ENCODE measurements at regions not wholly inside any gene's neighbourhood (a gene's known extent, or its start where the extent isn't known, plus 50 kb on each side); places are given as distances from the start of the nearest gene placed in this dataset.

- Histone ChIP-seq H3K27ac (ENCODE audit: extremely low read depth, low read depth, low read length) (no peak overlapping the region), H3K4me3 (ENCODE audit: low read depth, low read length) (no peak overlapping the region), H3K9me3 (ENCODE audit: control insufficient read depth, insufficient read depth, low read depth, low read length) (no peaks in the 10 kb centered on the region), H3K4me1 (ENCODE audit: control insufficient read depth, insufficient read depth, low read length) (no peaks in the 10 kb centered on the region), H3K36me3 (ENCODE audit: control insufficient read depth in 2 of 2, insufficient read depth in 1 of 2, low read length in 2 of 2) (no peaks in the 10 kb centered on the region)
- TF ChIP-seq ZNF560 (tag by site-specific recombination; IDR thresholded peaks at IDR 0.05; ENCODE audit: borderline replicate concordance) (no peak), ZNF114 (tag by site-specific recombination; IDR thresholded peaks at IDR 0.05) (no peak), ZFHX2 (tag by site-specific recombination; conservative IDR thresholded peaks at IDR 0.05) (no peak), ZNF184 (tag by site-specific recombination; IDR thresholded peaks at IDR 0.05) (no peak), ZNF354C (tag by site-specific recombination; IDR thresholded peaks at IDR 0.05; ENCODE audit: borderline replicate concordance, low read depth) (no peak), ZNF596 (tag by site-specific recombination; IDR thresholded peaks at IDR 0.05) (no peak), ZNF175 (tag by site-specific recombination; IDR thresholded peaks at IDR 0.05) (no peak), INSM2 (tag by site-specific recombination; IDR thresholded peaks at IDR 0.05) (no peak)
- ChIA-PET CTCF (interaction anchor here (0.7 kb wide), 1 partner anchor 1084 kb away, joined by 3 read pairs; no protein-coding TSS in a partner anchor), POLR2A (no interaction called here)
Observed at GRCh38 chr5:52043137-52043536, 659.9 kb downstream of the ISL1 start.

GRCh38 chr5:52043543-52043942 lies 660.3 kb downstream of the ISL1 start:
- POLR2A ChIA-PET, result no interaction called here

DNA sequence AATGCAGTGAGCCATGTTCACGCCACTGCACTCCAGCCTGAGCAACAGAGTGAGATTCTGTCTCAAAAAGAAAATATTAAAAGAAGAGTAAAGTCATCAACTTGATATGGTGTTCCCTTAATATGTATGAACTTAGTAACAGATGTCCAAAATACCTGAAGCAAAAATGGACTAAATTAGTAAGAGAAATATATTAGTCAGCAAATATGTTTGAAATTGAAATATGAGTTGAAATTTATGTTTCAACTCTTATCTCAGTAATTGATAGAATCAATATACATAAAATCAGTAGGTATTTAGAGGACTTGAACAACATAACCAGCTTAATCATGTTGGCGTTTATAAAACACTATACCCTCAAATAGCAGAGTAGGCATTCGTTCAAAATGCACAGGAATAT lies 668.5 kb downstream of the ISL1 start:
- TF ChIP-seq ZNF623 (tag by site-specific recombination; IDR thresholded peaks at IDR 0.05) (no peak), ZNF473 (tag by site-specific recombination; IDR thresholded peaks at IDR 0.05) (no peak), HOXD13 (CRISPR knock-in tag; IDR thresholded peaks at IDR 0.05; ENCODE audit: borderline replicate concordance) (no peak), ZNF560 (tag by site-specific recombination; IDR thresholded peaks at IDR 0.05; ENCODE audit: borderline replicate concordance) (no peak), ZNF521 (tag by site-specific recombination; IDR thresholded peaks at IDR 0.05) (no peak), SP7 (tag by site-specific recombination; IDR thresholded peaks at IDR 0.05) (no peak), ZBTB20 (tag by site-specific recombination; IDR thresholded peaks at IDR 0.05) (no peak), ZNF747 (tag by site-specific recombination; IDR thresholded peaks at IDR 0.05) (no peak), ZNF23 (tag by site-specific recombination; IDR thresholded peaks at IDR 0.05; ENCODE audit: borderline replicate concordance) (no peak), ZNF335 (tag by site-specific recombination; conservative IDR thresholded peaks at IDR 0.05) (no peak)
- TF ChIP-seq, protein P1, sequence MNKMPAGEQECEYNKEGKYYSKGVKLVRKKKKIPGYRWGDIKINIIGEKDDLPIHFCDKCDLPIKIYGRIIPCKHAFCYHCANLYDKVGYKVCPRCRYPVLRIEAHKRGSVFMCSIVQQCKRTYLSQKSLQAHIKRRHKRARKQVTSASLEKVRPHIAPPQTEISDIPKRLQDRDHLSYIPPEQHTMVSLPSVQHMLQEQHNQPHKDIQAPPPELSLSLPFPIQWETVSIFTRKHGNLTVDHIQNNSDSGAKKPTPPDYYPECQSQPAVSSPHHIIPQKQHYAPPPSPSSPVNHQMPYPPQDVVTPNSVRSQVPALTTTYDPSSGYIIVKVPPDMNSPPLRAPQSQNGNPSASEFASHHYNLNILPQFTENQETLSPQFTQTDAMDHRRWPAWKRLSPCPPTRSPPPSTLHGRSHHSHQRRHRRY (tag by site-specific recombination; IDR thresholded peaks at IDR 0.05), result no peak
- Histone ChIP-seq H3K4me3 (ENCODE audit: low read depth, low read length) (no peak overlapping the region), H3K36me3 (ENCODE audit: control insufficient read depth in 2 of 2, insufficient read depth in 1 of 2, low read length in 2 of 2) (no peaks in the 10 kb centered on the region), H3K9me3 (ENCODE audit: control insufficient read depth, insufficient read depth, low read depth, low read length) (no peaks in the 10 kb centered on the region), H3K4me1 (ENCODE audit: control insufficient read depth, insufficient read depth, low read length) (no peaks in the 10 kb centered on the region), H3K27ac (ENCODE audit: extremely low read depth, low read depth, low read length) (no peak overlapping the region)
- CTCF ChIA-PET, result no interaction called here
- POLR2A ChIA-PET, result no interaction called here

More at GRCh38 chr5:52043543-52043942, 660.3 kb downstream of the ISL1 start:
- Histone ChIP-seq H3K4me3 (ENCODE audit: low read depth, low read length) (no peak overlapping the region), H3K36me3 (ENCODE audit: control insufficient read depth in 2 of 2, insufficient read depth in 1 of 2, low read length in 2 of 2) (no peaks in the 10 kb centered on the region), H3K4me1 (ENCODE audit: control insufficient read depth, insufficient read depth, low read length) (no peaks in the 10 kb centered on the region), H3K27ac (ENCODE audit: extremely low read depth, low read depth, low read length) (no peak overlapping the region), H3K9me3 (ENCODE audit: control insufficient read depth, insufficient read depth, low read depth, low read length) (no peaks in the 10 kb centered on the region)
- TF ChIP-seq ZNF501 (tag by site-specific recombination; IDR thresholded peaks at IDR 0.05), result no peak
- TF ChIP-seq HOXA7 (CRISPR knock-in tag; IDR thresholded peaks at IDR 0.05; ENCODE audit: borderline replicate concordance), result no peak
- TF ChIP-seq, protein P2, sequence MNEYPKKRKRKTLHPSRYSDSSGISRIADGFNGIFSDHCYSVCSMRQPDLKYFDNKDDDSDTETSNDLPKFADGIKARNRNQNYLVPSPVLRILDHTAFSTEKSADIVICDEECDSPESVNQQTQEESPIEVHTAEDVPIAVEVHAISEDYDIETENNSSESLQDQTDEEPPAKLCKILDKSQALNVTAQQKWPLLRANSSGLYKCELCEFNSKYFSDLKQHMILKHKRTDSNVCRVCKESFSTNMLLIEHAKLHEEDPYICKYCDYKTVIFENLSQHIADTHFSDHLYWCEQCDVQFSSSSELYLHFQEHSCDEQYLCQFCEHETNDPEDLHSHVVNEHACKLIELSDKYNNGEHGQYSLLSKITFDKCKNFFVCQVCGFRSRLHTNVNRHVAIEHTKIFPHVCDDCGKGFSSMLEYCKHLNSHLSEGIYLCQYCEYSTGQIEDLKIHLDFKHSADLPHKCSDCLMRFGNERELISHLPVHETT (tag by site-specific recombination; IDR thresholded peaks at IDR 0.05), result no peak
- no peak for TF ChIP-seq ZNF658 (tag by site-specific recombination; IDR thresholded peaks at IDR 0.05)
- TF ChIP-seq ZNF623 (tag by site-specific recombination; IDR thresholded peaks at IDR 0.05), result no peak
- CTCF ChIA-PET, result interaction anchor here (0.6 to 0.7 kb wide), 2 partner anchors 27 to 1085 kb away, joined by 3 read pairs; no protein-coding TSS in a partner anchor

Measured in HEK293 (cell line).